Caco-2 (cell line): ENCODE measurements at regions not wholly inside any gene's neighbourhood (a gene's known extent, or its start where the extent isn't known, plus 50 kb on each side); places are given as distances from the start of the nearest gene placed in this dataset.

Experiments
- BruUV-seq: library from RNA; stranded (reverse); fragments of 400-500 nt; replicated peaks from 2 replicates; lab custom pipeline; 2021; lab: Mats Ljungman, UMichigan
- CTCF ChIA-PET: fragments of 300-600 bp; sonication (Branson Sonifier 250); formaldehyde crosslinking; loops from one replicate; lab custom pipeline; 2022; ENCODE audit warnings: antibody characterized with exemption; lab: Charles Lee
- POLR2A ChIA-PET: fragments of 300-600 bp; sonication (Branson Sonifier 250); formaldehyde crosslinking; loops from one replicate; lab custom pipeline; 2022; ENCODE audit warnings: antibody characterized with exemption; lab: Charles Lee
- DNase-seq, 2 experiments: peaks; one replicate each; pipeline versions ENCODE4 v3.0.0 to v3.0.0-alpha.2; 2020 to 2022
- H3K27me3 ChIP-seq: replicated peaks from 2 replicates; pipeline ENCODE4 v1.6.0; 2011; ENCODE audit warnings: low read length; ENCODE audit not compliant: control insufficient read depth, insufficient read depth
- H3K36me3 ChIP-seq: 2 replicates; pipeline ENCODE4 v1.5.1; 2011; ENCODE audit warnings: low read length; ENCODE audit not compliant: control insufficient read depth, insufficient read depth
- H3K4me1 ChIP-seq: fragments of 250-450 bp; sonication (Bioruptor Pico); 2 replicates; pipeline ENCODE4 v1.5.1; 2020; ENCODE audit warnings: mild to moderate bottlenecking
- H3K4me3 ChIP-seq: 2 replicates; pipeline ENCODE4 v1.5.1; 2011; ENCODE audit warnings: low read depth, mild to moderate bottlenecking, control low read depth, low read length
- H3K9me3 ChIP-seq: fragments of 250-450 bp; sonication (Bioruptor Pico); 2 replicates; pipeline ENCODE4 v1.5.1; 2020; ENCODE audit warnings: mild to moderate bottlenecking, moderate library complexity
- H3K27ac Mint-ChIP-seq: one replicate; pipeline ENCODE4 v1.8.0; 2022; ENCODE audit warnings: mixed read lengths; ENCODE audit not compliant: unreplicated experiment
- H3K27me3 Mint-ChIP-seq: one replicate; pipeline ENCODE4 v1.8.0; 2022; ENCODE audit warnings: mixed read lengths; ENCODE audit not compliant: insufficient read depth, unreplicated experiment
- H3K36me3 Mint-ChIP-seq: one replicate; pipeline ENCODE4 v1.8.0; 2022; ENCODE audit warnings: mild to moderate bottlenecking, mixed read lengths; ENCODE audit not compliant: insufficient read depth, unreplicated experiment
- H3K4me1 Mint-ChIP-seq: one replicate; pipeline ENCODE4 v1.8.0; 2022; ENCODE audit warnings: low read depth, mixed read lengths; ENCODE audit not compliant: unreplicated experiment
- H3K4me3 Mint-ChIP-seq: one replicate; pipeline ENCODE4 v1.8.0; 2022; ENCODE audit warnings: mild to moderate bottlenecking, moderate library complexity, mixed read lengths; ENCODE audit not compliant: unreplicated experiment
- H3K9me3 Mint-ChIP-seq: one replicate; pipeline ENCODE4 v1.8.0; 2022; ENCODE audit warnings: mixed read lengths; ENCODE audit not compliant: unreplicated experiment
- intact Hi-C: fragments of 100-400 bp; cut with micrococcal nuclease; formaldehyde crosslinking; loops from one replicate; pipeline ENCODE4 v1.10.0; 2022; ENCODE audit not compliant: unreplicated experiment
- TF ChIP-seq, protein P1 (sequence below), 2 experiments: fragments of 200-600 bp in 1 of 2; IDR thresholded peaks; 1 replicate in 1 of 2; 2 replicates in 1 of 2; pipeline versions ENCODE4 v1.5.1 to v1.8.0; 2011 to 2022; ENCODE audit warnings: antibody characterized with exemption in 1 of 2, control low read depth in 1 of 2, inconsistent platforms in 1 of 2, low read depth in 1 of 2, low read length in 1 of 2, mild to moderate bottlenecking in 1 of 2, moderate library complexity in 1 of 2; ENCODE audit not compliant: insufficient read depth in 1 of 2, severe bottlenecking in 1 of 2, unreplicated experiment in 1 of 2

DNA sequence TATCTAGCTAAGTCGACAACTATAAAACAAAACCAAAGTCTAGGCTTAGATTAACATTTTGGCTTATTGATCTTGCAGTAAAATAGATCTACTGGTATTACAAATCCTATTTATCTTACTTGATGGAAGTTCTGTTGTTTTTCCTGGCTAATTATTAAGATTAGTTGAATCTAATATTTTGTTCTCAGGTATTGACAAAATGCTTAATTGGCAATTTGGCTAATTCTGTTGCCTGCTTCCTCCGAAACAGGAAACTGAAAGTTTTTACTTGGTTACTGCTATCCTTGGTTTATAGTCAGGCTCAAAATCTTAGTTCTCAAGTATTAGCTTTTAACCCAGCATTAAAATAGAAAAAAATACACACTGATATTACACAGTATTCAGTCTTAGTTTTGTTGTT is 820.5 kb downstream of the NR2F1-AS1 start:
- no peak for DNase-seq
- CTCF ChIA-PET: no interaction called here
- no peaks in the 10 kb centered on the region for H3K4me1 Mint-ChIP-seq
- intact Hi-C loops: no loop called here
- no TSS peak for BruUV-seq
- H3K4me3 Mint-ChIP-seq: no peak overlapping the region
- Histone ChIP-seq H3K4me3 (no peak overlapping the region), H3K36me3 (no peaks in the 10 kb centered on the region), H3K4me1 (no peaks in the 10 kb centered on the region), H3K27me3 (no peaks in the 10 kb centered on the region), H3K9me3 (no peaks in the 10 kb centered on the region)
- no peak overlapping the region for H3K27ac Mint-ChIP-seq
- no peaks in the 10 kb centered on the region for H3K27me3 Mint-ChIP-seq
- no peaks in the 10 kb centered on the region for H3K36me3 Mint-ChIP-seq
- TF ChIP-seq, protein P1, sequence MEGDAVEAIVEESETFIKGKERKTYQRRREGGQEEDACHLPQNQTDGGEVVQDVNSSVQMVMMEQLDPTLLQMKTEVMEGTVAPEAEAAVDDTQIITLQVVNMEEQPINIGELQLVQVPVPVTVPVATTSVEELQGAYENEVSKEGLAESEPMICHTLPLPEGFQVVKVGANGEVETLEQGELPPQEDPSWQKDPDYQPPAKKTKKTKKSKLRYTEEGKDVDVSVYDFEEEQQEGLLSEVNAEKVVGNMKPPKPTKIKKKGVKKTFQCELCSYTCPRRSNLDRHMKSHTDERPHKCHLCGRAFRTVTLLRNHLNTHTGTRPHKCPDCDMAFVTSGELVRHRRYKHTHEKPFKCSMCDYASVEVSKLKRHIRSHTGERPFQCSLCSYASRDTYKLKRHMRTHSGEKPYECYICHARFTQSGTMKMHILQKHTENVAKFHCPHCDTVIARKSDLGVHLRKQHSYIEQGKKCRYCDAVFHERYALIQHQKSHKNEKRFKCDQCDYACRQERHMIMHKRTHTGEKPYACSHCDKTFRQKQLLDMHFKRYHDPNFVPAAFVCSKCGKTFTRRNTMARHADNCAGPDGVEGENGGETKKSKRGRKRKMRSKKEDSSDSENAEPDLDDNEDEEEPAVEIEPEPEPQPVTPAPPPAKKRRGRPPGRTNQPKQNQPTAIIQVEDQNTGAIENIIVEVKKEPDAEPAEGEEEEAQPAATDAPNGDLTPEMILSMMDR (IDR thresholded peaks at IDR 0.05; ENCODE audit: insufficient read depth in 1 of 2, low read depth in 1 of 2, low read length in 1 of 2, severe bottlenecking in 1 of 2, unreplicated experiment in 1 of 2): no peak
- H3K9me3 Mint-ChIP-seq: no peaks in the 10 kb centered on the region
- POLR2A ChIA-PET: no interaction called here

DNA sequence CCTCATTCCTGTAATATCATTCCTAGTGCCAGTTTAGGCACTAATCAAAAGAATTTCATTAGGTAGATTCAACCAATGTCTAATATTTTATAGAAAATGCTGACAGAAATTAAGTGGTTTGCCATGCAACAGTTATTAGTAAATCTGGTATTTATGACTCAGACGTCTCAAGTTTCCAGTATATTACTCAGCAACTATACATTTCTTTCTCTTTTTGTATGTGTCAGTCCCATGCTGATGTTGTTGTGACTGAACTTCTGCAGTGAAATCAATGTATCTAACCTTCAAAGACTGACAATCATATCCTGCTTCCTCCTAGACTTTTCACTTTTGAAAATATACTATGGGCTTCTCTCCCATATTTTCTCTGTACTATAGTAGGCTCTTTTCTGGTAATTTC is 822.5 kb downstream of the NR2F1-AS1 start:
- Mint-ChIP-seq H3K36me3 (no peaks in the 10 kb centered on the region), H3K9me3 (no peaks in the 10 kb centered on the region), H3K27me3 (no peaks in the 10 kb centered on the region), H3K4me3 (no peak overlapping the region), H3K4me1 (no peaks in the 10 kb centered on the region), H3K27ac (no peak overlapping the region)
- no peak for DNase-seq
- intact Hi-C loops: no loop called here
- H3K27me3 ChIP-seq: no peaks in the 10 kb centered on the region
- ChIA-PET POLR2A (no interaction called here), CTCF (no interaction called here)
- TF ChIP-seq, protein P1 (IDR thresholded peaks at IDR 0.05; ENCODE audit: insufficient read depth in 1 of 2, low read depth in 1 of 2, low read length in 1 of 2, severe bottlenecking in 1 of 2, unreplicated experiment in 1 of 2): no peak
- no peaks in the 10 kb centered on the region for H3K9me3 ChIP-seq
- no peak overlapping the region for H3K4me3 ChIP-seq
- no peaks in the 10 kb centered on the region for H3K36me3 ChIP-seq
- H3K4me1 ChIP-seq: no peaks in the 10 kb centered on the region
- no TSS peak for BruUV-seq

DNA sequence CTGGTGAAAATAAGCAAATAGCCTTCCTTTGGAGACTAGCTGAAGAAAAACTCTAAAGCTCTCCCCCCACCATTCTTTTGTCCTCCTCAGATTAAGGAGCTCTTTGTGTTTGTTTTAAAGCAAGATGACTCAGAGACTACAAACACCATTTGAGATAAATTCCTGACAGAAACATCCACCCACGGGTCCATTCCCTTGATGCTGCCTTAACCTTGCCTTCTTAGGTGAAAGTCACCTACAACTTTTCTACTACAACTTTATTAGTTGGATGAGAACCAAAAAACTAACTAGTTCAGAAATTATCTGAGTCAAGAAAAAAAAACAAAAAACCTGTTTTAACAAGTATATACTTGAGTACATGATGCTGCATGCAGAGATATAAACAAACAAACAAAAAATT is 831.1 kb downstream of the NR2F1-AS1 start:
- ChIA-PET POLR2A (interaction anchor here (0.5 kb wide), 1 partner anchor 178 kb away, joined by 6 read pairs; no protein-coding TSS in a partner anchor), CTCF (no interaction called here)
- no peaks in the 10 kb centered on the region for H3K36me3 Mint-ChIP-seq
- peak overlapping the region; percentile 28 for H3K4me3 Mint-ChIP-seq
- peaks cover 12% of the 10 kb centered on the region; the same call in 1 of the 2 replicates for H3K4me1 ChIP-seq
- no peaks in the 10 kb centered on the region for H3K9me3 ChIP-seq
- no peaks in the 10 kb centered on the region for H3K36me3 ChIP-seq
- TF ChIP-seq, protein P1 (IDR thresholded peaks at IDR 0.05; ENCODE audit: insufficient read depth in 1 of 2, low read depth in 1 of 2, low read length in 1 of 2, severe bottlenecking in 1 of 2, unreplicated experiment in 1 of 2): no peak
- no peak overlapping the region for H3K4me3 ChIP-seq
- BruUV-seq: no TSS peak
- intact Hi-C loops: loop anchor here (1.0 kb wide), 1 partner anchor 26 kb away; no protein-coding TSS in a partner anchor
- DNase-seq: peak; percentile 45 to 49
- H3K27ac Mint-ChIP-seq: peak overlapping the region; percentile 72
- H3K9me3 Mint-ChIP-seq: no peaks in the 10 kb centered on the region
- H3K27me3 Mint-ChIP-seq: no peaks in the 10 kb centered on the region
- H3K27me3 ChIP-seq: no peaks in the 10 kb centered on the region
- peaks cover 8% of the 10 kb centered on the region for H3K4me1 Mint-ChIP-seq
